Omental fat pad (tissue), 3 donors: ENCODE measurements at regions not wholly inside any gene's neighbourhood (a gene's known extent, or its start where the extent isn't known, plus 50 kb on each side); places are given as distances from the start of the nearest gene placed in this dataset.

Experiments
- ATAC-seq: fragments of 150-250 bp; one replicate; pipeline ENCODE4 v1.9.1; 2016; ENCODE audit warnings: mild to moderate bottlenecking, moderate library complexity; ENCODE audit not compliant: low FRiP score
- DNase-seq: peaks from one replicate; pipeline ENCODE4 v3.0.0-alpha.2; 2019; ENCODE audit warnings: low spot score
- CTCF ChIP-seq, 3 donors: fragments of 450-650 bp; IDR thresholded peaks; one replicate each; pipeline ENCODE4 v1.5.1; 2016 to 2017; ENCODE audit warnings: antibody characterized with exemption in 3 of 3, mild to moderate bottlenecking in 3 of 3, moderate library complexity in 2 of 3

DNA sequence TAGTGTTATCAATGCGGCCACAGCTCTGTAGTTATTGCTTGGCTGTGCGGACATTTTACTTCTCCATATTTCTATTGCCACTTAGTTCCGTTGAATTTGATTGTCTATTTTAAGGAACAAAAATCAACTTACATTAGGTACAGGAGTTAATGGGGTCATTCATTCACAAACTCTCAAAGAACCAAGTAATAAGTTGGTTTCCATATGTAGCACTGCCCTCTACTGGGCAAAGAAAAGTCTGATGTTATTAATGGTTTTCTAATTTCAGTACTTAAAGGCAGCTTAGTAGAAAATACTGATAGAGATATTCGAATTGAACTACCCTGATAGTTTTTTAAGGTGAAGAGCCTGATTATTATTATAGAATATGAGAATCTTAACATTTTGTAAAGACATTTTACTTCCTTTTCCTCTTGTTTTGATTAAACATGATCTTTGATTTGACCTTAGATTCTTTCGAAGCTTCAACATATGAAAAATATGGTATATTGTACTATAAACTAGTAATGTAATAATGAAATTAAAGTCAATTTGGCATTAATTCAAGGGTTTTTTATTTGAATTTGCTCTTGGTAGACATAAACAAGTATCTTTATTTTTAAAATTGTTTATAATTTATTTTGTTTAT, 119.5 kb upstream of the CTNND2 start:
- ATAC-seq (no peak), DNase-seq (no peak)
- no peak for TF ChIP-seq CTCF (IDR thresholded peaks at IDR 0.05)

GRCh38 chr5:12022444-12022843, 118.2 kb upstream of the CTNND2 start:
- DNase-seq (no peak), ATAC-seq (no peak)
- no peak for TF ChIP-seq CTCF (IDR thresholded peaks at IDR 0.05)

DNA sequence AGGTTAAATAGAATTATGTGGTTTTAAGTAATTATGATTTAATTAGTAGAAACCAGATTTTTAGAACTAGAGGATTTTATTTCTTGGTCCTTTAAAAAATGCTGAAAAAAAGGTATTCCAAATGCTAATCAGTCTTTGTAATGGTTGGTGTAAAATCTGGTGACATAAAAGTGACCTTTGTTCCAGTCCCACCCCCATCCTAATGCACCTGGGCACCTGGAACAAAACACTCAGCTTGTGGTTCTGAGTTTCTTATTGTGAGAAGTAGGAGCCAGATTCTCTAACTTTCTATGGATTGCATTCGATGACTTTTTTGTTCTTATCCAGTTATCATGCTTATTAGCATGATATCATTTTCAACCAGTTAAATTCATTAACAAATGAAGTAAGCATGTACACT, 115.1 kb upstream of the CTNND2 start:
- no peak for DNase-seq
- ATAC-seq = no peak
- no peak for TF ChIP-seq CTCF (IDR thresholded peaks at IDR 0.05)

- DNase-seq (no peak), ATAC-seq (no peak)
- no peak for TF ChIP-seq CTCF (IDR thresholded peaks at IDR 0.05)
Measured at GRCh38 chr5:12017007-12017406, 112.8 kb upstream of the CTNND2 start.

GRCh38 chr5:12016159-12016746, 112.0 kb upstream of the CTNND2 start:
- DNase-seq = no peak
- no peak for ATAC-seq
- no peak for TF ChIP-seq CTCF (IDR thresholded peaks at IDR 0.05)

GRCh38 chr5:12013351-12013750, 109.1 kb upstream of the CTNND2 start:
- no peak for DNase-seq
- TF ChIP-seq CTCF (IDR thresholded peaks at IDR 0.05) = no peak
- no peak for ATAC-seq

DNA sequence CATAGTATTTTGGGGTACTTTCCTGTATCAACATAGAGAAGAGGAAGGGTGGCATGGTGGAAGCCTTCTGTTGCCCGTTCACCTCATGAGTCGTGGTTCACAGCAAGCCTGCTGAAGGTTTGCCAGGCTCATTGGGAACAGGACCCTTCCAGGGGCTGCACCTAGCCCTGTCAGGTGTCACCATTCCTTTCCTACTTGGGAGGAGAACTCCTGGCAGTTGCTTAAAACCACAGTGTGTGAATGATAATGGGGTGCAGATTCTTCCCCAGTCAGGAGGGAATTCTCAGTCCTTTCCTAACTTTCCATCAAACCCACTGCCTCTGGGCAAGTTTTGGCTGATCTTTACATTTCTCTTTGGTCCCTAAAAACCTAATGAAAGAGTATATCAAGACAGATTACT, 99.4 kb upstream of the CTNND2 start:
- DNase-seq (no peak), ATAC-seq (no peak)
- TF ChIP-seq CTCF (IDR thresholded peaks at IDR 0.05) = no peak
